PFSK-1 (cell line): ENCODE measurements at regions not wholly inside any gene's neighbourhood (a gene's known extent, or its start where the extent isn't known, plus 50 kb on each side); places are given as distances from the start of the nearest gene placed in this dataset.

ENCODE experiments used
- FOXP2 ChIP-seq: optimal IDR thresholded peaks from 2 replicates; pipeline ENCODE3; 2011; ENCODE audit warnings: borderline replicate concordance, control low read depth, inconsistent platforms; ENCODE audit not compliant: insufficient read depth; ENCODE audit errors: extremely low read length, extremely low read depth
- POLR2AphosphoS5 ChIP-seq: IDR thresholded peaks from 2 replicates; pipeline ENCODE4 v1.6.1; 2012; ENCODE audit warnings: low read depth, mild to moderate bottlenecking, control low read depth, low read length, moderate library complexity
- SIN3A ChIP-seq: IDR thresholded peaks from 2 replicates; pipeline ENCODE4 v1.6.1; 2012; ENCODE audit warnings: mild to moderate bottlenecking, low read length, moderate library complexity, borderline replicate concordance; ENCODE audit not compliant: insufficient read depth
- TAF1 ChIP-seq: IDR thresholded peaks from 2 replicates; pipeline ENCODE4 v1.6.1; 2012; ENCODE audit warnings: low read length, control low read depth, borderline replicate concordance; ENCODE audit not compliant: insufficient read depth
- TF ChIP-seq, protein P1 (sequence below), 2 experiments: IDR thresholded peaks; 2 replicates each; pipeline versions ENCODE4 v1.6.1 to v1.8.0; 2011 to 2012; ENCODE audit warnings: low read depth in 2 of 2, low read length in 2 of 2, control low read depth in 1 of 2, inconsistent platforms in 1 of 2, mild to moderate bottlenecking in 1 of 2, moderate library complexity in 1 of 2; ENCODE audit not compliant: insufficient read depth in 1 of 2

GRCh38 chr5:72744136-72744535 is 72.3 kb upstream of the TNPO1 start:
- TF ChIP-seq FOXP2 (no peak), TAF1 (no peak), SIN3A (no peak), POLR2AphosphoS5 (no peak)
- TF ChIP-seq, protein P1, sequence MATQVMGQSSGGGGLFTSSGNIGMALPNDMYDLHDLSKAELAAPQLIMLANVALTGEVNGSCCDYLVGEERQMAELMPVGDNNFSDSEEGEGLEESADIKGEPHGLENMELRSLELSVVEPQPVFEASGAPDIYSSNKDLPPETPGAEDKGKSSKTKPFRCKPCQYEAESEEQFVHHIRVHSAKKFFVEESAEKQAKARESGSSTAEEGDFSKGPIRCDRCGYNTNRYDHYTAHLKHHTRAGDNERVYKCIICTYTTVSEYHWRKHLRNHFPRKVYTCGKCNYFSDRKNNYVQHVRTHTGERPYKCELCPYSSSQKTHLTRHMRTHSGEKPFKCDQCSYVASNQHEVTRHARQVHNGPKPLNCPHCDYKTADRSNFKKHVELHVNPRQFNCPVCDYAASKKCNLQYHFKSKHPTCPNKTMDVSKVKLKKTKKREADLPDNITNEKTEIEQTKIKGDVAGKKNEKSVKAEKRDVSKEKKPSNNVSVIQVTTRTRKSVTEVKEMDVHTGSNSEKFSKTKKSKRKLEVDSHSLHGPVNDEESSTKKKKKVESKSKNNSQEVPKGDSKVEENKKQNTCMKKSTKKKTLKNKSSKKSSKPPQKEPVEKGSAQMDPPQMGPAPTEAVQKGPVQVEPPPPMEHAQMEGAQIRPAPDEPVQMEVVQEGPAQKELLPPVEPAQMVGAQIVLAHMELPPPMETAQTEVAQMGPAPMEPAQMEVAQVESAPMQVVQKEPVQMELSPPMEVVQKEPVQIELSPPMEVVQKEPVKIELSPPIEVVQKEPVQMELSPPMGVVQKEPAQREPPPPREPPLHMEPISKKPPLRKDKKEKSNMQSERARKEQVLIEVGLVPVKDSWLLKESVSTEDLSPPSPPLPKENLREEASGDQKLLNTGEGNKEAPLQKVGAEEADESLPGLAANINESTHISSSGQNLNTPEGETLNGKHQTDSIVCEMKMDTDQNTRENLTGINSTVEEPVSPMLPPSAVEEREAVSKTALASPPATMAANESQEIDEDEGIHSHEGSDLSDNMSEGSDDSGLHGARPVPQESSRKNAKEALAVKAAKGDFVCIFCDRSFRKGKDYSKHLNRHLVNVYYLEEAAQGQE (IDR thresholded peaks at IDR 0.05; ENCODE audit: insufficient read depth in 1 of 2, low read depth in 2 of 2, low read length in 2 of 2): no peak

DNA sequence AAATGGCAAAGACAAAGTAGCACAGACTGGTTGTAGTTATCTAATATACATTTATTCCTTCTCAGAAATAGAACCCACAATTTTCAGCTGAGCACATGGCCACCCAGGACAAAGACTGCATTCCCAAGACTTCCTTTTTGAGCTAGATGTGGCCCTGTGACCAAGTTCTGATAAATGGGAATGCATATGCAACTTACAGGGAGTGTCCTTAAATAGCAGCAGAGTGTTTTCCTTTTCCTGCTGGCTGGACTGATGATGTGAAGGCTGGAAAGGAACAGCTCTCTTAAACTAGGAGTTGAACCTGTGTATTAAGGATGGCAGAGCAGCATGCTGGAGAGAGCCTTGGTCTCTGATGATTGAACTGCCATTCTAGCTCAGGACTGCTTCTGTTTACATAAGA is 74.7 kb upstream of the TNPO1 start:
- TF ChIP-seq POLR2AphosphoS5 (no peak), FOXP2 (no peak), TAF1 (no peak), SIN3A (no peak)
- TF ChIP-seq, protein P1 (IDR thresholded peaks at IDR 0.05; ENCODE audit: insufficient read depth in 1 of 2, low read depth in 2 of 2, low read length in 2 of 2): no peak

GRCh38 chr5:72733810-72734209 is 82.7 kb upstream of the TNPO1 start:
- TF ChIP-seq, protein P1 (IDR thresholded peaks at IDR 0.05; ENCODE audit: insufficient read depth in 1 of 2, low read depth in 2 of 2, low read length in 2 of 2): no peak
- TF ChIP-seq SIN3A (no peak), FOXP2 (no peak), POLR2AphosphoS5 (no peak), TAF1 (no peak)

GRCh38 chr5:72723581-72723980 is 92.9 kb upstream of the TNPO1 start:
- no peak for TF ChIP-seq POLR2AphosphoS5
- TF ChIP-seq, protein P1 (IDR thresholded peaks at IDR 0.05; ENCODE audit: insufficient read depth in 1 of 2, low read depth in 2 of 2, low read length in 2 of 2): no peak
- TF ChIP-seq SIN3A: no peak
- TF ChIP-seq FOXP2: no peak
- no peak for TF ChIP-seq TAF1

- TF ChIP-seq POLR2AphosphoS5: no peak
- TF ChIP-seq, protein P1 (IDR thresholded peaks at IDR 0.05; ENCODE audit: insufficient read depth in 1 of 2, low read depth in 2 of 2, low read length in 2 of 2): no peak
- TF ChIP-seq SIN3A: no peak
- TF ChIP-seq FOXP2: no peak
- TF ChIP-seq TAF1: no peak
These were observed 93.5 kb upstream of the TNPO1 start for GRCh38 chr5:72722792-72723452.
